NCI-H524 (cell line): ENCODE measurements at regions not wholly inside any gene's neighbourhood (a gene's known extent, or its start where the extent isn't known, plus 50 kb on each side); places are given as distances from the start of the nearest gene placed in this dataset.
"Not testable (repeated sequence)": the region's sequence is repeated elsewhere in the genome, so short reads cannot be mapped to it uniquely, and the experiment has no call there.

Source experiments
- DNase-seq, 2 experiments: peaks; one replicate each; lab custom pipeline; 2025; lab: John Stamatoyannopoulos, UW

GRCh38 chr6:99141906-99142305 lies 194.2 kb upstream of the FBXL4 start:
- DNase-seq, result not testable (repeated sequence)

- peak; percentile 8 to 63 for DNase-seq
These were observed 190.7 kb upstream of the FBXL4 start for GRCh38 chr6:99138445-99138844.

GRCh38 chr6:99137314-99137713 lies 189.6 kb upstream of the FBXL4 start:
- DNase-seq, result no peak

GRCh38 chr6:99136488-99136887 lies 188.7 kb upstream of the FBXL4 start:
- no peak for DNase-seq

- peak; percentile 33 to 52 for DNase-seq
These were observed 184.4 kb upstream of the FBXL4 start for GRCh38 chr6:99132026-99132635.

GRCh38 chr6:99130897-99131873 lies 183.4 kb upstream of the FBXL4 start:
- DNase-seq, result peak; percentile 90 to 94

GRCh38 chr6:99129835-99130234 lies 182.1 kb upstream of the FBXL4 start:
- DNase-seq, result no peak

GRCh38 chr6:99121748-99122147 lies 174.0 kb upstream of the FBXL4 start:
- no peak for DNase-seq

GRCh38 chr6:99120641-99121040 lies 172.9 kb upstream of the FBXL4 start:
- no peak for DNase-seq

- peak; percentile 25 to 73 for DNase-seq
These were observed 171.6 kb upstream of the FBXL4 start for GRCh38 chr6:99119109-99120031.

- no peak for DNase-seq
These were observed 167.1 kb upstream of the FBXL4 start for GRCh38 chr6:99114769-99115406.

GRCh38 chr6:99111590-99111989 lies 163.8 kb upstream of the FBXL4 start:
- DNase-seq, result no peak

GRCh38 chr6:99110029-99110428 lies 162.3 kb upstream of the FBXL4 start:
- DNase-seq, result no peak

- no peak for DNase-seq
These were observed 156.5 kb upstream of the FBXL4 start for GRCh38 chr6:99104218-99104617.

GRCh38 chr6:99099243-99099642 lies 151.5 kb upstream of the FBXL4 start:
- no peak for DNase-seq

GRCh38 chr6:99096170-99096569 lies 148.4 kb upstream of the FBXL4 start:
- no peak for DNase-seq

GRCh38 chr6:99093456-99094190 lies 145.9 kb upstream of the FBXL4 start:
- no peak for DNase-seq

- no peak for DNase-seq
These were observed 144.7 kb upstream of the FBXL4 start for GRCh38 chr6:99092461-99092860.

GRCh38 chr6:99091985-99092384 lies 144.2 kb upstream of the FBXL4 start:
- no peak for DNase-seq

- DNase-seq, result no peak
These were observed 132.4 kb upstream of the FBXL4 start for GRCh38 chr6:99080191-99080590.

GRCh38 chr6:99079058-99079457 lies 131.3 kb upstream of the FBXL4 start:
- DNase-seq, result no peak
